ENCODE measurements at regions not wholly inside any gene's neighbourhood (a gene's known extent, or its start where the extent isn't known, plus 50 kb on each side); places are given as distances from the start of the nearest gene placed in this dataset.
"Not testable (repeated sequence)": the region's sequence is repeated elsewhere in the genome, so short reads cannot be mapped to it uniquely, and the experiment has no call there.

GRCh38 chr4:31022702-31023101, 302.5 kb downstream of the PCDH7 start:
- no peak for DNase-seq

- no peak for DNase-seq
These were observed 302.9 kb downstream of the PCDH7 start for GRCh38 chr4:31023109-31023508.

GRCh38 chr4:31023742-31024141, 303.6 kb downstream of the PCDH7 start:
- DNase-seq, result no peak

- DNase-seq, result not testable (repeated sequence)
These were observed 304.6 kb downstream of the PCDH7 start for GRCh38 chr4:31024781-31025180.

- no peak for DNase-seq
These were observed 306.1 kb downstream of the PCDH7 start for GRCh38 chr4:31026256-31026655.

- DNase-seq, result no peak
These were observed 314.4 kb downstream of the PCDH7 start for GRCh38 chr4:31034550-31034949.

GRCh38 chr4:31035761-31036160, 315.6 kb downstream of the PCDH7 start:
- no peak for DNase-seq

GRCh38 chr4:31037703-31038102, 317.5 kb downstream of the PCDH7 start:
- DNase-seq, result no peak

GRCh38 chr4:31039382-31039781, 319.2 kb downstream of the PCDH7 start:
- DNase-seq, result no peak

- no peak for DNase-seq
These were observed 319.9 kb downstream of the PCDH7 start for GRCh38 chr4:31040106-31040505.

- no peak for DNase-seq
These were observed 321.2 kb downstream of the PCDH7 start for GRCh38 chr4:31041385-31041784.

- no peak for DNase-seq
These were observed 321.7 kb downstream of the PCDH7 start for GRCh38 chr4:31041853-31042252.

- DNase-seq, result no peak
These were observed 323.4 kb downstream of the PCDH7 start for GRCh38 chr4:31043382-31044062.

GRCh38 chr4:31045151-31045550, 325.0 kb downstream of the PCDH7 start:
- no peak for DNase-seq

- DNase-seq, result no peak
These were observed 325.7 kb downstream of the PCDH7 start for GRCh38 chr4:31045724-31046318.

GRCh38 chr4:31051151-31051550, 331.0 kb downstream of the PCDH7 start:
- no peak for DNase-seq

- DNase-seq, result no peak
These were observed 331.4 kb downstream of the PCDH7 start for GRCh38 chr4:31051565-31051964.

GRCh38 chr4:31052519-31052918, 332.4 kb downstream of the PCDH7 start:
- no peak for DNase-seq

- no peak for DNase-seq
These were observed 333.3 kb downstream of the PCDH7 start for GRCh38 chr4:31053451-31053850.

GRCh38 chr4:31054295-31054694, 334.1 kb downstream of the PCDH7 start:
- no peak for DNase-seq

GRCh38 chr4:31058656-31059055, 338.5 kb downstream of the PCDH7 start:
- DNase-seq, result no peak

- no peak for DNase-seq
These were observed 339.8 kb downstream of the PCDH7 start for GRCh38 chr4:31059753-31060522.

- no peak for DNase-seq
These were observed 344.9 kb downstream of the PCDH7 start for GRCh38 chr4:31065086-31065485.
